GM12878 (cell line): ENCODE measurements at regions not wholly inside any gene's neighbourhood (a gene's known extent, or its start where the extent isn't known, plus 50 kb on each side); places are given as distances from the start of the nearest gene placed in this dataset.
"Not testable (repeated sequence)": the region's sequence is repeated elsewhere in the genome, so short reads cannot be mapped to it uniquely, and the experiment has no call there.

Experiments used
- ATAC-seq: fragments of 200-7000 bp; cut with Tn5 transposase; 3 replicates; pipeline ENCODE4 v1.9.1; 2020; ENCODE audit warnings: mild to moderate bottlenecking, moderate library complexity
- BruUV-seq: library from RNA; stranded (reverse); fragments of 400-500 nt; replicated peaks from 2 replicates; lab custom pipeline; 2021; lab: Mats Ljungman, UMichigan
- CTCF ChIA-PET: fragments of 300-600 bp; sonication (Branson Sonifier 250); formaldehyde crosslinking; extraction: SDS; loops from one replicate; lab custom pipeline; 2021; ENCODE audit warnings: inconsistent platforms; lab: Yijun Ruan, JAX
- POLR2A ChIA-PET: fragments of 350-600 bp; formaldehyde crosslinking; extraction: SDS; loops from one replicate; lab custom pipeline; 2021; ENCODE audit warnings: inconsistent platforms; lab: Charles Lee
- RAD21 ChIA-PET: fragments of 300-600 bp; sonication (Branson Sonifier 250); formaldehyde crosslinking; loops from one replicate; lab custom pipeline; 2023; ENCODE audit warnings: antibody characterized with exemption; ENCODE audit not compliant: unreplicated experiment; lab: Charles Lee
- SMC1A ChIA-PET: fragments of 300-600 bp; sonication (Branson Sonifier 250); formaldehyde crosslinking; loops from one replicate; lab custom pipeline; 2023; ENCODE audit not compliant: unreplicated experiment, uncharacterized antibody; lab: Charles Lee
- DNase-seq: peaks from one replicate; pipeline ENCODE4 v3.0.0-alpha.2; 2011; ENCODE audit warnings: low read depth, low spot score
- FAIRE-seq: peaks from 3 replicates; lab custom pipeline; 2011; peaks lifted over from hg19 to GRCh38; lab: Jason Lieb, UNC
- H2AFZ ChIP-seq: 2 replicates; pipeline ENCODE4 v1.6.0; 2011; ENCODE audit warnings: low read depth, low read length, control low read depth; ENCODE audit not compliant: control insufficient read depth
- H3K27ac ChIP-seq: 2 replicates; pipeline ENCODE4 v1.5.1; 2011; ENCODE audit warnings: control low read depth; ENCODE audit not compliant: control insufficient read depth, insufficient read depth
- H3K27me3 ChIP-seq, 2 experiments: replicated peaks in 1 of 2; 2 replicates each; pipeline versions ENCODE4 v1.6.0 to v1.6.1; 2011; ENCODE audit warnings: low read length in 1 of 2; ENCODE audit not compliant: control insufficient read depth in 2 of 2, insufficient read depth in 2 of 2
- H3K36me3 ChIP-seq, 2 experiments: 2 replicates each; pipeline ENCODE4 v1.5.1; 2011; ENCODE audit warnings: low read length in 1 of 2; ENCODE audit not compliant: control insufficient read depth in 2 of 2, insufficient read depth in 2 of 2
- H3K4me1 ChIP-seq: 2 replicates; pipeline ENCODE4 v1.6.1; 2011; ENCODE audit warnings: mild to moderate bottlenecking, low read length, moderate library complexity, mixed read lengths; ENCODE audit not compliant: control insufficient read depth, insufficient read depth
- H3K4me2 ChIP-seq: 2 replicates; pipeline ENCODE4 v1.6.0; 2011; ENCODE audit warnings: control low read depth; ENCODE audit not compliant: control insufficient read depth, insufficient read depth
- H3K4me3 ChIP-seq: fragments of 200-600 bp; sonication (generic); 2 replicates; pipeline ENCODE4 v1.5.1; 2016
- H3K79me2 ChIP-seq: 2 replicates; pipeline ENCODE4 v1.6.0; 2011; ENCODE audit warnings: low read length; ENCODE audit not compliant: control insufficient read depth, insufficient read depth
- H3K9ac ChIP-seq: 2 replicates; pipeline ENCODE4 v1.8.0; 2011; ENCODE audit warnings: low read length, control low read depth, mixed read lengths; ENCODE audit not compliant: control insufficient read depth, insufficient read depth
- H3K9me3 ChIP-seq: replicated peaks from 3 replicates; pipeline ENCODE4 v1.5.1; 2011; ENCODE audit warnings: mild to moderate bottlenecking, low read length; ENCODE audit not compliant: control insufficient read depth, insufficient read depth
- H4K20me1 ChIP-seq: 2 replicates; pipeline ENCODE4 v1.6.0; 2011; ENCODE audit not compliant: control insufficient read depth, insufficient read depth
- WGBS: methylation state at CpG from one replicate; pipeline ENCODE4 v1.1.6; 2016; ENCODE audit warnings: low lambda C conversion rate; ENCODE audit not compliant: insufficient replicate concordance, insufficient coverage; ENCODE audit errors: missing lambda C conversion rate; 5-methylcytosine and 5-hydroxymethylcytosine counted together
- in situ Hi-C: fragments of 300-500 bp; cut with MboI; formaldehyde crosslinking; loops from 9 replicates; pipeline ENCODE4 v1.14.3; 2018; ENCODE audit warnings: mixed read lengths
- intact Hi-C: fragments of 100-400 bp; cut with micrococcal nuclease; formaldehyde crosslinking; loops from one replicate; pipeline ENCODE4 v1.14.2; 2022; ENCODE audit not compliant: unreplicated experiment

- 58% methylated on average over 2 of the region's 16 CpGs for WGBS
- H3K4me2 ChIP-seq, FAIRE-seq, in situ Hi-C loops, H3K9ac ChIP-seq, H3K27ac ChIP-seq, H2AFZ ChIP-seq, H3K4me3 ChIP-seq, CTCF ChIA-PET, DNase-seq, SMC1A ChIA-PET, H3K36me3 ChIP-seq, H3K27me3 ChIP-seq, BruUV-seq, ATAC-seq, H3K9me3 ChIP-seq, POLR2A ChIA-PET, H3K4me1 ChIP-seq, intact Hi-C loops, H3K79me2 ChIP-seq, H4K20me1 ChIP-seq, RAD21 ChIA-PET: not testable (repeated sequence)
Measured at GRCh38 chr1:137664-138063, 313.8 kb downstream of the OR4F29 start.

DNA sequence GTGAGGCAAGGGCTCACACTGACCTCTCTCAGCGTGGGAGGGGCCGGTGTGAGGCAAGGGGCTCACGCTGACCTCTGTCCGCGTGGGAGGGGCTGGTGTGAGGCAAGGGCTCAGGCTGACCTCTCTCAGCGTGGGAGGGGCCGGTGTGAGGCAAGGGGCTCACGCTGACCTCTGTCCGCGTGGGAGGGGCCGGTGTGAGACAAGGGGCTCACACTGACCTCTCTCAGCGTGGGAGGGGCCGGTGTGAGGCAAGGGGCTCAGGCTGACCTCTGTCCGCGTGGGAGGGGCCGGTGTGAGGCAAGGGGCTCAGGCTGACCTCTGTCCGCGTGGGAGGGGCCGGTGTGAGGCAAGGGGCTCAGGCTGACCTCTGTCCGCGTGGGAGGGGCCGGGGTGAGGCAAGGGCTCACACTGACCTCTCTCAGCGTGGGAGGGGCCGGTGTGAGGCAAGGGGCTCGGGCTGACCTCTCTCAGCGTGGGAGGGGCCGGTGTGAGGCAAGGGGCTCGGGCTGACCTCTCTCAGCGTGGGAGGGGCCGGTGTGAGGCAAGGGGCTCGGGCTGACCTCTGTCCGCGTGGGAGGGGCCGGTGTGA, 315.0 kb downstream of the OR4F29 start:
- WGBS = 79% methylated on average over 27 of the region's 34 CpGs
- ATAC-seq, FAIRE-seq: not testable (repeated sequence)

DNA sequence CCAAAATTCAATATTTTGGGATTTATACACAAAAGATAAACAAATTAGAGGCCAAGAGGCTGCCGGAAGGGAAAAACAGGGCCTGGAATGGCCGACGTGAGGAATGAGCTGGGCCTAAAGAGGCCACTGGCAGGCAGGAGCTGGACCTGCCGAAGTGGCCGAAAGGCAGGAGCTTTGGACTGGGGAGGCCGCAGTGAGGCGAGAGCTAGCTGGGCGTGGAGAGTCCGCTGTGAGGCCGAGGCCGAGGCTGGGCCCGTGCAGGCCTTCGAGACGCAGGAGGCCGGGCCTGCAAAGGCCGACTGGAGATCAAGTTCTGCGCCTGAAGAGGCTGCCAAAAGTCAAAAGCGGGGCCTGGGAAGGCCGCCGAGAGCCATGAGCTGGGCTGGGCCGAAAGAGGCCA, 316.5 kb downstream of the OR4F29 start:
- H2AFZ ChIP-seq, RAD21 ChIA-PET, H3K9ac ChIP-seq, SMC1A ChIA-PET, FAIRE-seq, in situ Hi-C loops, H3K79me2 ChIP-seq, H4K20me1 ChIP-seq, H3K4me3 ChIP-seq, H3K36me3 ChIP-seq, H3K27me3 ChIP-seq, H3K9me3 ChIP-seq, intact Hi-C loops, H3K4me1 ChIP-seq, H3K27ac ChIP-seq, DNase-seq, POLR2A ChIA-PET, CTCF ChIA-PET, H3K4me2 ChIP-seq, ATAC-seq, BruUV-seq: not testable (repeated sequence)
- 81% methylated on average over 16 of the region's 21 CpGs for WGBS

More for the DNA sequence above, 315.0 kb downstream of the OR4F29 start:
- BruUV-seq, in situ Hi-C loops, POLR2A ChIA-PET, H3K27ac ChIP-seq, H3K9me3 ChIP-seq, H3K4me3 ChIP-seq, H2AFZ ChIP-seq, H3K4me1 ChIP-seq, H3K9ac ChIP-seq, H4K20me1 ChIP-seq, RAD21 ChIA-PET, H3K27me3 ChIP-seq, DNase-seq, intact Hi-C loops, SMC1A ChIA-PET, H3K36me3 ChIP-seq, H3K79me2 ChIP-seq, CTCF ChIA-PET, H3K4me2 ChIP-seq: not testable (repeated sequence)

DNA sequence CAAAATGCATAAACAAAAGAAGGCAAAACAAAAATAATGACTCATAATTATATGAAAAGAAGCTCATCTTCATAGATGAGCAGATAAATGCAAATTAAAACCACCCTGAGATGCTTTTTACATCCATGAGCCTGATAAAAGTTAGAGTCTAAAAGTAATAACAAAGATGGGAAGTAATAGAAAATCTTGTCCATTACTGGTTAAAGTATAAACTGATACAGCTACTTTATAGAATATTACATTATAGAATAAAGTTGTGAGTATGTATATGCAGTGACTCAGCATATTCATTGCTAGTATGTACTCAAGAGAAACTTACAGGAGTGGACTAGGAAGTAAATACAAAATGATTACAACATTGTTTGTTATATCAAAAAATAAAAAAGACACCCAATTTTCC, 333.0 kb downstream of the OR4F29 start:
- H3K79me2 ChIP-seq, H3K27me3 ChIP-seq, FAIRE-seq, H3K4me1 ChIP-seq, H2AFZ ChIP-seq, H3K36me3 ChIP-seq, RAD21 ChIA-PET, H4K20me1 ChIP-seq, H3K9ac ChIP-seq, ATAC-seq, CTCF ChIA-PET, BruUV-seq, in situ Hi-C loops, POLR2A ChIA-PET, H3K27ac ChIP-seq, H3K4me3 ChIP-seq, H3K4me2 ChIP-seq, intact Hi-C loops, H3K9me3 ChIP-seq, DNase-seq, SMC1A ChIA-PET: not testable (repeated sequence)
